Left forelimb (tissue), 1 donor: ENCODE measurements at regions not wholly inside any gene's neighbourhood (a gene's known extent, or its start where the extent isn't known, plus 50 kb on each side); places are given as distances from the start of the nearest gene placed in this dataset.
A peak's percentile ranks its signal among the peaks of the same experiment; 100 is the strongest.

Experiments
- DNase-seq: peaks from one replicate; pipeline ENCODE4 v3.0.0-alpha.2; 2018; ENCODE audit warnings: low spot score

DNA sequence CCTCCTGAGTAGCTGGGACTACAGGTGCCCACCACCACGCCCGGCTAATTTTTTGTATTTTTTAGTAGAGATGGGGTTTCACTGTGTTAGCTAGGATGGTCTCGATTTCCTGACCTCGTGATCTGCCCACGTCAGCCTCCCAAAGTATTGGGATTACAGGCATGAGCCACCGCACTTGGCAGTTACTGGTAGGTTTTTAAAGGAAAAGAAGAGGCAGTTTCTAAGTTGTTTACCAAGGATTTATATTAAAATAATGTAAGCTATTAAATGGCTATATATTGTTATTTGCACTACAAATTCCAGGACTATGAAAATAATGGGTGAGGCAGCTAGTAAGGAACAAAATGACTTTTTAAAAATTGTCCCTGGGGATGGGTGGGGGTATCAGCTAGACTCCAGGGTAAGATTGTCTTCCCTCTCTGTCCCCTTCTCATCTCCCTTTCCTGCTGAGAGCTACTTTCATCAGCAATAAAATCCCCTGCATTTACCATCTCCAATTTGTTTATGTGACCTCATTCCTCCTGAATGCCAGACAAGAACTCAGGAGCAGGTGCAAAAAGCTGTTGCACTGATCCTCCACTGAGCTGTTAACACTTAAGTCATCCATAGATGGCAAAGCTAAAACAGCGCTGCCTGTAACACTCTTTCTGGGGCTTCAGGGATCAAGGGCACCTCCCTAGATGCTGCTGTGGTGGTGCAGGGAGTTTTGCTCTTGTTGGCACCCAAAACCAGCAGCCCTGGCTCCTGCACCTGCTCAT is 165.2 kb downstream of the ZPLD1 start:
- no peak for DNase-seq

- DNase-seq: no peak
These were observed 170.3 kb downstream of the ZPLD1 start for GRCh38 chr3:102605153-102605552.

GRCh38 chr3:102608875-102609274 is 174.1 kb downstream of the ZPLD1 start:
- DNase-seq: no peak

DNA sequence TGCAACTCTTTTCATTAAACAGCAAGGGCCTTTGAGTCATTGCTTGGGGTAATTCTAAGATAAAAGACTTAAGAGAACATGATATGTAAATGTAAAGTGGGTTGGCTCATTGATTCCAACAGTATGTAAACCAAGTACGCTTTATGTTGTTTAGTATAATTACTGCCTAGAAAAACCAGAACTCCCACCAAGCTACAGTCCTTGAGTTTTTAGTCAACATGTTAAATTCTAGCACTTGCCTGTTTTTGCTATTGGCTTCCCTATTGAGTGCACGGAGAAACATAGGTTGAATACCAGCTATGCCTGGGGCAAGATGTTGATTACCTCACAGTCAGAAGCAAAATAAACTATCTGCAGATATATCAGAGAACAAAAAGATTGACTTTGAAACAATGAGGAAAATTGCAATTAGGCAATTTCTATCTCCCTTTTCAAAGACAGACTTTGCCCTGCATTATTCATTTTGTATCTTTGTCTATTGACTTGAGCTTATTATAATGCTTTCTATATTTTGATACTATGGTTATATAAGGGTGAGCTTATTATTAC is 179.3 kb downstream of the ZPLD1 start:
- no peak for DNase-seq

DNA sequence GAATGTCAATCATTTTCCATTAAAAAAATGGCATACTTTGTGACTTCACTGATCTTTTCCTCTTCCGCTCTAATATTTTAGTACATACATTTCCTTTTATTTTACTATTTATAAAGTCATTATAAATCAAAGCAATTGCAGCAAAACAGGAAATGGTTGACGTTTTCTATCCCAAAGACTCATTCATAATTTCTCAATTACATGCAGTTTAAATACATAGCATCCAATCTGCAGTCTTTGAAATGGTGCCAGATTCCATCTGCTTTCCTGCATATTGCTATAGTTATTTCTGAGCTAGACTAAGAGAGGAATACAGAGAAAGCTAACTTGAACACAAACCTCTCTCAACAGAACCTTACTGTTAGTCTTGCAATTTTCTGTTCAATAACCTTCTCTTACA is 179.8 kb downstream of the ZPLD1 start:
- DNase-seq: no peak

DNA sequence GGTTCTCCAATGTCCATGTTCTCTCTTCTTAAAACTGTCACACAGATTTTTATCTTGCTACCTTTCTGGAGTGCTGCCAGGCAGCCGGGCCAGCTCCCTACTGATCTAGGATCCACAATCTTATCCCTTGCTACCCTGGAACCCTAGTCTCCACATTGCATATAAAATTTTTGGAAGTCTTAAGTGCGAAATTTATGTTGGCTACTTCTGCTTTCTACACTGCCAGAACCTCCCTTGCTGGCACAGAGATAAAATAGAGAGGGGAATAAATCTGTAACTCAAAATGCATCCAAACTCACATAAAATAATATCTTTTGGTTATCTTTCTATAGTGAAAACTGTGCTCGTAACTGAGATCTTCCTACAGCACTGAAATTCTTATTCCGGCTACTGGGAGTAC is 182.6 kb downstream of the ZPLD1 start:
- DNase-seq: no peak

GRCh38 chr3:102619361-102619760 is 184.5 kb downstream of the ZPLD1 start:
- no peak for DNase-seq

GRCh38 chr3:102629943-102630342 is 195.1 kb downstream of the ZPLD1 start:
- DNase-seq: no peak

DNA sequence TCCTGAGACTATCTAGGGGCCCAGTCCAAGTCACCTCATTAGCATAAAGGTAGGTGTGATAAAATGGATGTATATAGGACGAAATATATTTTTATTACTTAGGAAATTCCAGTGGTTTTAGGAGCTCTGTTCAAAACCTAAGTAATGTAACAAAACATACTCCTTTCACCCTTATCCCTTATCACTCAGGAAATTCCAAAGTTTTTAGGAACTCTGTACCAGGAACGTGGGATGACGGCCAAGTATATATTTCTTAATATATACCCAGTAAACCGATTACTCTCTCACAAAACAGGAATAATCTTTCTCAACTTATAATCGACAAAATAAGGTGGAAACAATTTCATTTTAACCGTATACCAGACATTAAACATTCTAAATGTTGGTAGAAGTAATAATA is 195.7 kb downstream of the ZPLD1 start:
- DNase-seq: no peak

GRCh38 chr3:102643546-102643945 is 208.7 kb downstream of the ZPLD1 start:
- no peak for DNase-seq

DNA sequence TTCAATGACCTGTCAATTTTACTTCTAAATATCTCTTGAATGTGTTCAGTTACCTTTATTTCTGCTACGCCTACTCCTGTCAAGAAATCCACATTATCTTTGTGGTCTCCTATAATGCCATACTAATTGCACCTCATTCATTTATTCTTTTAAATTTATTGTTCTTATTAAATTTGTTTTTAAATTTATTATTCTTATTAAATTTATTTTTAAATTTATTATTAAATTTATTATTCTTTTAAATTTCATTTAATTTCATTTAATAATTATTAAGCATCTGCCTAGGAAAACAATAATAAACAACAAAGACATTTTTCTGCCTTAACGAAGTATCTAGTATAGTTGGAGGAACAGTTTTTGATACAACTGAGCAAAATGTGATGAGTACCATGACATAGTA is 211.7 kb downstream of the ZPLD1 start:
- DNase-seq: no peak

DNA sequence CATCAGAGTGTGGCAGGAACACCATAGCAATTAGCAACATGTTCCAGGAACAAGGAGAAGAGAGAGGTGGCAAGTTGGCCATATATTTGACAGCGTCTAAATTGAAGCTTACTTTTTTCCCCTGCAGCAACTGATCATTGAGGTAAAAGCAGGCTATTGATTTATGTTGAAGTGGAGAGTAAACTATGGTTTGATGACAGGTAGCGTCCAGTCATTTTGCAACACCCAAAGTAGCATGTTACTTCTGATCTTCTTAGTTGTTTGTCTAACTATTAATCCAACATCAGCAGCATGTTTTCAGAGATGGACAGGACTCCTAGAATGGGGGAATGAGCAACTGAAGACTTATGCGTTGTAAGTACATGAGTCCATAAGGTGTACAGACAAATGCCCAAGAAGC is 225.8 kb downstream of the ZPLD1 start:
- DNase-seq: no peak

GRCh38 chr3:102661707-102662497 is 227.1 kb downstream of the ZPLD1 start:
- DNase-seq: no peak

- no peak for DNase-seq
These were observed 227.6 kb downstream of the ZPLD1 start for GRCh38 chr3:102662498-102662772.

GRCh38 chr3:102664126-102664525 is 229.3 kb downstream of the ZPLD1 start:
- DNase-seq: no peak

DNA sequence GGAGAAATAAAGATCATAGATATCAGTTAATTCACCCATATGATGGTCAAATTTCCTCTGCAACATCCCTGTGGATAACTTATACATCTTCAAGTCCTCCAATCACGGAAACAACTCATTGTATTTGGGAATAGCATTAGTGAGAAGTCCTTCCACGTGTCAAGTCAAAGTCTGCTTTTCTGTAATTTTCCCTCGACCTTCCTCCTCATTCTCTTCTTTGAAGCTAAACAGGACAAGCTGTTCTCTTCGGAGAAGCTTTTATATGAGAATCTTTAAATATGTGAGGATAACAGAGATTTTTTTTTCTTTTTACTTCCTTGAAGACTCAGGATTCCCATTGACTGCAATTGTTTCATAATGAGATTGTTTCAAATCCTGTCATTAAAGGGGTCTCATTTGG is 230.4 kb downstream of the ZPLD1 start:
- no peak for DNase-seq

DNA sequence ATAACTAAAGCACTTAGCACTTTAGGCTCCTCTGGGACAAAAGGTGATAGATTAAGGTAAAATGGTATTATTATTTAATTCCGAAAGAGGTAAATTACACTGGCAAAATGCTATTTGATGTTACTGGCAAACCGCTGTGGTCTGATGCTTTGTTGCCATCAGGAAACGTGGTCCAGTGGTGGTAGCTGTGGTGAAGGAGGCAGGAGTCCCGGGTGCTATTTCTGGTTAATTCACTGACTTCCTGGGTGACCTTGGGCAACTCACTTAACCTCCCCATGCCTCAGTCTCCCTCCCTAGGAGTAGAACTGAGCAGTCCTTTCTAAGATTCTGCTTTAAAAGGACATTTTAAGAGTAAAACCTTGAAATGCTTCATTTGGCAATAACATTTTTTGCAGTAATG is 233.4 kb downstream of the ZPLD1 start:
- no peak for DNase-seq

GRCh38 chr3:102670986-102671385 is 236.2 kb downstream of the ZPLD1 start:
- no peak for DNase-seq

- no peak for DNase-seq
These were observed 237.5 kb downstream of the ZPLD1 start for GRCh38 chr3:102672305-102672704.

- DNase-seq: peak; percentile 86
These were observed 238.7 kb downstream of the ZPLD1 start for GRCh38 chr3:102673271-102674115.

GRCh38 chr3:102674284-102674683 is 239.5 kb downstream of the ZPLD1 start:
- no peak for DNase-seq

GRCh38 chr3:102676424-102676823 is 241.6 kb downstream of the ZPLD1 start:
- DNase-seq: no peak

DNA sequence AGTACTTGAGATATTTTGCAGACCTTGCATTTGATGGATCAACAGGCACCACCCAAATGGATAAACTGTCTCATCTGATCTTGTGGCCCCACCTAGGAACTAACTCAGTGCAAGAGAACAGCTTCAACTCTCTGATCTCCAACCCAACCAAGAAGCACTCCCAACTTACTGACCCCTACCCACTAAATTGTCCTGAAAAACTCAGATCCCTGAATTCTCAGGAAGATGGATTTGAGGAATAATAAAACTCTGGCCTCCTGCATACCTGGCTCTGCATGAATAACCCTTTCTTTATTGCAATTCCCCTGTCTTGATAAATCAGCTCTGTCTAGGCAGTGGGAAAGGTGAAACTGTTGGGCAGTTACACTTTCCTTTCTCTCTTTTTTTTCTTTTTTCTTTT is 247.9 kb downstream of the ZPLD1 start:
- no peak for DNase-seq
